NCI-H187 treated with DMSO at 0.1 percent for 48 hours (cell line): ENCODE measurements at regions not wholly inside any gene's neighbourhood (a gene's known extent, or its start where the extent isn't known, plus 50 kb on each side); places are given as distances from the start of the nearest gene placed in this dataset.

ENCODE experiments used
- DNase-seq: peaks from one replicate; lab custom pipeline; 2025; lab: John Stamatoyannopoulos, UW

GRCh38 chr13:31081316-31081715 lies 80.4 kb downstream of the HSPH1 start:
- DNase-seq: no peak

DNA sequence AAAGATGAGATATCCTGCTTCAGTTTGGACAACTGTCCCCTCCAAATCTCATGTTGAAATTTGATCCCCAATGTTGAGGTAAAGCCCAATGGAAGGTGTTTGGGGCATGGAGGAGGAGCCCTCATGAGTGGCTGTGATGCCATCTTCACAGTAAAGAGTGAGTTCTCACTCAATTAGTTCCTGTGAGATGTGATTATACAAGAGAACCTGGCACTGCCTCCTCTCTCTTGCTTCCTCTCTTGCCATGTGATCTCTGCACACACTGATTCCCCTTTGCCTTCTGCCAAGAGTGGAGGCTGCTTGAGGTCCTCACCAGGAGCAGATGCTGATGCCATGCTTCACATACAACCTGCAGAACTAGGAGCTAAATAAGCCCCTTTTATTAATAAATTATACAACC lies 86.9 kb downstream of the HSPH1 start:
- DNase-seq: no peak

DNA sequence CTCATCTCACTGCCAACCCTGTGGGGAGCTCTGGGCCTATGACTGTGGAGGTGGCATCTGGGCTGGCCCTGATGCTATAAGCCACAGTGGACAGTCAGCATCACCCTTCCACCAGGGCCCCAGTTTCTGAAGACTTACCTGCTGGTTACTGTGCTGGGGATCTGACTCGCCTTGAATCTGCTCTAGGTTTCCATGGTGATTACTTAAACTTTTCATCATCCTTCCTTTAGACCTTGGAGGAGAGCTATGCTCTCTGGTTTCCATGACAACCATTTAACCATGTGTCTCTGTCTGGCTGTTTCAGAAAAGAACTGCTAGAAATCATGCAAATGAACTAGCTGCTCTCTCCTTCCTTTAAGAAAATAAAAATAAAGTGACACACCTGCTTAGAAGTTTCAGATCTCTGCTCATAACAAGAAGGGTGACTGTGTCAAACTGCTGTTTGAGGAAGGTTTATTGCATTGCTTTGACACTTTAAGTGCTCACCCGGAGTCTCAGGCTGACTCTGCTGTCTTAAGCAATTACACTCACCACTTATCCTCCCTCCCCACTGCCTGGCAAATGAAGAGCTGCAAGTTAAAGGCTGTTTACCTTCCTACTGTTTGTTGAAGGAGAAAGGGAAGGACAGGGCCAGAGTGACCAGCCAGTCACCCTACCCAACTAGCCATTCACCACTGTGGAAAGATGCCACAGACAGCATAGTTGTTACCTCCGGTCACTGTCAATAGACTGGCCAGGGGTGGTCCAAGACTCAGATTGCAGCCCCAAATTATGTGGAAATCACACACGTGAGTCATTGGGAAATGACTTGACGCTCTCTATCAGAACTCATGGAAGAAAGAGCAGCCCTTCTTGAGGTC lies 87.6 kb downstream of the HSPH1 start:
- DNase-seq: no peak

DNA sequence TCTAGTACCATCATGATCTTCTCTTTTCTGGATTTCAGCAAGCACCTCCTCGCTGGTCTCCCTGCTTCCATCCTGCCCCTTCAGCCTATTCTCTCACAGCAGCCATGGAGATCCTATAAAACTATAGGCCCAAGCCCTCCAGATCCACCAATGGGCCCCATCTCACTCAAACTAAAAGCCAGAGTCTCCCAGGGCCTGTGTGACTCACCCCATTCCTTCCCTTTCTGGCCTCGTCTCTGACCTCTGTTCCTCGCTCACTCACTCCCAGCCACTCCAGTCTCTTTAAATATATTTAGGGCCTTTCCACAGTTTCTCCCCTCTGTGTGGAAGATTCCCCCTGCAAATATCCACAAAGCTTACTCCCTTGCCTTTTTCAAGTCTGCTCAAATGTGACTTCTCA lies 89.7 kb downstream of the HSPH1 start:
- DNase-seq: no peak

- no peak for DNase-seq
Measured at GRCh38 chr13:31069808-31070534, 91.7 kb downstream of the HSPH1 start.

DNA sequence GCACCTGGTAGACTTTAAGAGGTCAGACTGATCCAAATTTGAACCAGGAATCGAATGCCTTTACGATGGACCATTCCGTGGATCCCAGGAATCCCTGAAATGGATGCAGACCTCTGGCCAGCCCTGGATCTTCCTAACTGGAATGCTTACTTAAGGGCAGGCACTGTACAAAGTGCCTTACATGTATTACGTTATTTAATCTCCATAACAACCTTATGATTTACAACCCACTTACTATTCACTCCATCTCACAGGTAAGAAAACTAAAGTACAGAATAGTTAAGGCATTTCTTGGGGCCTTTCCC lies 93.6 kb downstream of the HSPH1 start:
- no peak for DNase-seq

GRCh38 chr13:31067416-31068118 lies 94.1 kb downstream of the HSPH1 start:
- no peak for DNase-seq

DNA sequence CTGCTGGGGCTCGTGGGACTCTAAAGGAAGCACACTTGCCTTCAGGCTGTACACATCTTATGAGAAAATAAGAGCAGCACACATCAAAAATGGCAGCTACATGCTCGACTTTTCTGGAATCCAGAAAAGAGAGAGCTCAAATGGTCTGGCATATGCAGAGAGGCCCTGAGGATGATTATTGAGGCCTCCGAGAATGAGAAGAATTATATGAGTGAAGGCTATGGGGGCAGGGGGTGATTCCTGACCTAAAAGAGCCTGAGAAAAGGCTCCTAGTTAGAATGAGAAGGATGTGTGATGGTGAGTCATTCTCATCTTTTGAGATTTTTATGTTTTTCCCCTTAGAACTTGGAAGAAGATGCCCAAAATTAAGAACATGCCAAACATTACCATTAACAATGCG lies 97.1 kb downstream of the HSPH1 start:
- no peak for DNase-seq

- no peak for DNase-seq
Measured at GRCh38 chr13:31063772-31064171, 97.9 kb downstream of the HSPH1 start.

- no peak for DNase-seq
Measured at GRCh38 chr13:31060655-31061054, 101.0 kb downstream of the HSPH1 start.

DNA sequence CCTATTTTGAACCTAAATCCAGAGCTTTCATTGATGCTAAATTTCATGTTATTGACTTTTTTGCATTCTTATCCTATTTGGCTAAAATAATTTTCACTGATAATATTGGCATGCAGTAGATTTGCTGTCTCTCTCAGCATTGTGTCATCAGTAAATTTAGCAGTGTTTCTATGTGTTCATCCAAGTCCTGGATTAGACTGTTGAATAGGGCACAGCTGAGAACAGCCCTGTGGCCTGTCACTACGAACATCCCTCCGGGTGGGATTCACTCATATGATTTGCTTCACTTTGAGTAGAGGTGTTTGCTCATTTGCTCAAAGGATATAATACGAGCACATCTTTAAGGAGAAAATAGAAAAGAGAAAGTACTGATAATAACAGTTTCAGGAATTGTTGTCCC lies 101.5 kb downstream of the HSPH1 start:
- DNase-seq: no peak

- DNase-seq: no peak
Measured at GRCh38 chr13:31057403-31058033, 104.2 kb downstream of the HSPH1 start.

DNA sequence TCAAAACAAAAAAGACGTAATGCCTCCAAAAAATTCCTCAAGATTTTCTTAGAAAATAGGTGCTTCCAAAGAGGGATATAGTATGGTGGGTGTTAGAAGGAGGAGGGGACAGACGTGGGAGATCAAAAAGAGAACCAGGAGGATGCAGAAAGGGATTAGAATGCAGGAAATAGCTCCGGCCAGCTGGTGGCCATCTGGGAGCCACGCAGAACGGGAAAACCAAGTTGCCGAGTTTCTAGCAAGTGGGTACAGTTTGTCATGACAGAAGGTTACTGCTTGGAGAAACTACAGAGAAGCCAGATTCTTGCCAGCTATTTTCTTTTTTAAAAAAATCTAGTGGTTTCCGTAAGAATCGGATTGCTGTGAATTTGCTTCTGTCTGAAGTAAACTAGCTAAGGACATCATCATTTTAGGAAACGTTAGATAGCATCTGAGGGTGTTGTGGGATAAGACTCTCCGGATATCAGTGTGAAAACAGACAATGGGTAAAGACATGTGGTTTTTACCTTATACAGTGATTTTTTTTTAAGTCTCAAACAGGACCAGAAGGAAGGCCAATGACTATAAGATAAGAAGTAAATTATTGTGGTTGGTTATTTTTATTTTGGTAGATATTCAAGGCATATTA lies 104.9 kb downstream of the HSPH1 start:
- no peak for DNase-seq

DNA sequence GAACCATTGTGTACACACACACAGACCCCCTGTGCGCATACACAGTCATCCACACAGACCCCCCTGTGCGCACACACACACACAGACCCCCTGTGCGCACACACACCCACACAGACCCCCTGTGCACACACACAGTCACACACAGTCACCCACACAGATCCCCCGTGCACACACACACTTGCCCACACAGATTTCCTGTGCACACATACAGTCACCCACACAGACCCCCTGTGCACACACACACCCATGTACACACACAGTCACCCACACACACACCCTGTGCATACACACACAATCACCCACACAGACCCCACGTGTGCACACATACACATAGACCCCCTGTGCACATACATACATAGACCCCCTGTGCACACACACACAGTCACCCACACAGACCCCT lies 106.1 kb downstream of the HSPH1 start:
- DNase-seq: no peak

- no peak for DNase-seq
Measured at GRCh38 chr13:31054632-31055031, 107.1 kb downstream of the HSPH1 start.

DNA sequence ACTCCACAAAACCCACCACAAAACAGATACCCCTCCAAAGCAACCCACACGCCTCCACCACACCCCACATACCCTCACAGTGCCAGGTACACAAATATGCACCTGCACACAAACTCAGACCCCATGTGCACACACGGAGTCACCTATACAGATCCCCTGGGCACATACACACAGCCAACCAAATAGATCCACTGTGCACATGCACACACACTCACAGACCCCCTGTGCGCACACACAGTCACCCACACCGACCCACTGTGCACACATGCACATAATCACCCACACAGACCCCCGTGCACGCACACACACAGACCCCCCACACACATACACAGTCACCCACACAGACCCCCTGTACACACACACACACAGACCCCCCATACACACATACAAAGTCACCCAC lies 107.8 kb downstream of the HSPH1 start:
- DNase-seq: no peak

GRCh38 chr13:31053091-31053490 lies 108.6 kb downstream of the HSPH1 start:
- DNase-seq: no peak

- no peak for DNase-seq
Measured at GRCh38 chr13:31052478-31052877, 109.2 kb downstream of the HSPH1 start.

GRCh38 chr13:31051999-31052398 lies 109.7 kb downstream of the HSPH1 start:
- no peak for DNase-seq

GRCh38 chr13:31050486-31051400 lies 111.0 kb downstream of the HSPH1 start:
- DNase-seq: no peak

GRCh38 chr13:31049833-31050232 lies 111.9 kb downstream of the HSPH1 start:
- no peak for DNase-seq
